ENCODE measurements at regions not wholly inside any gene's neighbourhood (a gene's known extent, or its start where the extent isn't known, plus 50 kb on each side); places are given as distances from the start of the nearest gene placed in this dataset.

GRCh38 chr3:68535782-68536181 is 396.6 kb downstream of the TAFA4 start:
- TF ChIP-seq POLR2AphosphoS5 (IDR thresholded peaks at IDR 0.05; ENCODE audit: low read depth) (no peak), CTCF (IDR thresholded peaks at IDR 0.05; ENCODE audit: insufficient read depth, low read length) (no peak), REST (IDR thresholded peaks at IDR 0.05; ENCODE audit: insufficient replicate concordance, low read depth) (no peak)
